ENCODE measurements at regions not wholly inside any gene's neighbourhood (a gene's known extent, or its start where the extent isn't known, plus 50 kb on each side); places are given as distances from the start of the nearest gene placed in this dataset.

- TF ChIP-seq CTCF (IDR thresholded peaks at IDR 0.05; ENCODE audit: low read depth, low read length), result no peak
- ChIA-PET CTCF (no interaction called here), POLR2A (no interaction called here)
Observed at GRCh38 chr3:118559286-118559685, 475.4 kb downstream of the IGSF11 start.

GRCh38 chr3:118564800-118565199 lies 469.8 kb downstream of the IGSF11 start:
- Histone ChIP-seq H3K27me3 (ENCODE audit: control insufficient read depth, insufficient read depth, low read length) (no peaks in the 10 kb centered on the region), H3K9me3 (ENCODE audit: control insufficient read depth, insufficient read depth, low read length) (no peaks in the 10 kb centered on the region), H3K4me3 (ENCODE audit: low read depth, low read length) (no peak overlapping the region), H3K27ac (ENCODE audit: low read depth, low read length) (no peak overlapping the region)
- no peak for TF ChIP-seq CTCF (IDR thresholded peaks at IDR 0.05; ENCODE audit: low read depth, low read length)
- ChIA-PET POLR2A (no interaction called here), CTCF (no interaction called here)
- DNase-seq (ENCODE audit: low read depth, low spot score), result no peak

More at GRCh38 chr3:118559286-118559685, 475.4 kb downstream of the IGSF11 start:
- no peak overlapping the region for H3K4me3 ChIP-seq (ENCODE audit: low read depth, low read length)
- DNase-seq (ENCODE audit: low read depth, low spot score), result no peak
- H3K27ac ChIP-seq (ENCODE audit: low read depth, low read length), result no peak overlapping the region
- no peaks in the 10 kb centered on the region for H3K9me3 ChIP-seq (ENCODE audit: control insufficient read depth, insufficient read depth, low read length)
- no peaks in the 10 kb centered on the region for H3K27me3 ChIP-seq (ENCODE audit: control insufficient read depth, insufficient read depth, low read length)

- no peak for TF ChIP-seq CTCF (IDR thresholded peaks at IDR 0.05; ENCODE audit: low read depth, low read length)
Observed at GRCh38 chr3:118573912-118574311, 460.7 kb downstream of the IGSF11 start.

GRCh38 chr3:118577055-118577777 lies 457.4 kb downstream of the IGSF11 start:
- Histone ChIP-seq H3K4me3 (ENCODE audit: low read depth, low read length) (no peak overlapping the region), H3K27ac (ENCODE audit: low read depth, low read length) (no peak overlapping the region), H3K9me3 (ENCODE audit: control insufficient read depth, insufficient read depth, low read length) (peaks cover 3% of the 10 kb centered on the region; the same call in 1 of the 2 replicates), H3K27me3 (ENCODE audit: control insufficient read depth, insufficient read depth, low read length) (no peaks in the 10 kb centered on the region)
- DNase-seq (ENCODE audit: low read depth, low spot score), result no peak
- ChIA-PET CTCF (no interaction called here), POLR2A (no interaction called here)
- TF ChIP-seq CTCF (IDR thresholded peaks at IDR 0.05; ENCODE audit: low read depth, low read length), result no peak

More at GRCh38 chr3:118573912-118574311, 460.7 kb downstream of the IGSF11 start:
- no peak for DNase-seq (ENCODE audit: low read depth, low spot score)
- ChIA-PET CTCF (no interaction called here), POLR2A (no interaction called here)
- Histone ChIP-seq H3K27ac (ENCODE audit: low read depth, low read length) (no peak overlapping the region), H3K9me3 (ENCODE audit: control insufficient read depth, insufficient read depth, low read length) (peaks cover 9% of the 10 kb centered on the region; the same call in 1 of the 2 replicates), H3K4me3 (ENCODE audit: low read depth, low read length) (no peak overlapping the region), H3K27me3 (ENCODE audit: control insufficient read depth, insufficient read depth, low read length) (no peaks in the 10 kb centered on the region)

- Histone ChIP-seq H3K4me3 (ENCODE audit: low read depth, low read length) (no peak overlapping the region), H3K9me3 (ENCODE audit: control insufficient read depth, insufficient read depth, low read length) (no peaks in the 10 kb centered on the region), H3K27ac (ENCODE audit: low read depth, low read length) (no peak overlapping the region), H3K27me3 (ENCODE audit: control insufficient read depth, insufficient read depth, low read length) (no peaks in the 10 kb centered on the region)
- ChIA-PET POLR2A (no interaction called here), CTCF (no interaction called here)
- TF ChIP-seq CTCF (IDR thresholded peaks at IDR 0.05; ENCODE audit: low read depth, low read length), result no peak
- DNase-seq (ENCODE audit: low read depth, low spot score), result no peak
Observed at GRCh38 chr3:118578559-118578958, 456.1 kb downstream of the IGSF11 start.
